ENCODE measurements at regions not wholly inside any gene's neighbourhood (a gene's known extent, or its start where the extent isn't known, plus 50 kb on each side); places are given as distances from the start of the nearest gene placed in this dataset.

GRCh38 chr12:131550121-131550520 is 160.8 kb upstream of the SFSWAP start:
- ATAC-seq: no peak
- Histone ChIP-seq H3K4me3 (ENCODE audit: low read length) (no peak overlapping the region), H3K4me1 (ENCODE audit: control insufficient read depth, insufficient read depth, low read length) (no peaks in the 10 kb centered on the region), H3K27ac (ENCODE audit: low read length) (no peak overlapping the region), H3K27me3 (ENCODE audit: control insufficient read depth, insufficient read depth) (no peaks in the 10 kb centered on the region), H3K9me3 (ENCODE audit: control insufficient read depth, low read length) (no peaks in the 10 kb centered on the region)
- intact Hi-C loops (cut with DNase I): no loop called here
- WGBS: 69% methylated on average over 5 of the region's 5 CpGs
- DNase-seq: no peak

- Histone ChIP-seq H3K27ac (ENCODE audit: low read length) (no peak overlapping the region), H3K4me1 (ENCODE audit: control insufficient read depth, insufficient read depth, low read length) (no peaks in the 10 kb centered on the region), H3K9me3 (ENCODE audit: control insufficient read depth, low read length) (no peaks in the 10 kb centered on the region), H3K27me3 (ENCODE audit: control insufficient read depth, insufficient read depth) (no peaks in the 10 kb centered on the region), H3K4me3 (ENCODE audit: low read length) (no peak overlapping the region)
- intact Hi-C loops (cut with DNase I): no loop called here
- DNase-seq (no peak), ATAC-seq (no peak)
- 84% methylated on average over 15 of the region's 15 CpGs for WGBS
Measured at GRCh38 chr12:131551675-131552491, 159.0 kb upstream of the SFSWAP start.

GRCh38 chr12:131552492-131552863 is 158.4 kb upstream of the SFSWAP start:
- no peak overlapping the region for H3K27ac ChIP-seq (ENCODE audit: low read length)
- H3K4me3 ChIP-seq (ENCODE audit: low read length): no peak overlapping the region
- H3K27me3 ChIP-seq (ENCODE audit: control insufficient read depth, insufficient read depth): no peaks in the 10 kb centered on the region
- intact Hi-C loops (cut with DNase I): no loop called here
- 71% methylated on average over 2 of the region's 2 CpGs for WGBS
- H3K4me1 ChIP-seq (ENCODE audit: control insufficient read depth, insufficient read depth, low read length): no peaks in the 10 kb centered on the region
- H3K9me3 ChIP-seq (ENCODE audit: control insufficient read depth, low read length): no peaks in the 10 kb centered on the region
- DNase-seq (no peak), ATAC-seq (no peak)

- Histone ChIP-seq H3K27me3 (ENCODE audit: control insufficient read depth, insufficient read depth) (no peaks in the 10 kb centered on the region), H3K27ac (ENCODE audit: low read length) (no peak overlapping the region), H3K4me3 (ENCODE audit: low read length) (no peak overlapping the region), H3K9me3 (ENCODE audit: control insufficient read depth, low read length) (no peaks in the 10 kb centered on the region), H3K4me1 (ENCODE audit: control insufficient read depth, insufficient read depth, low read length) (no peaks in the 10 kb centered on the region)
- no peak for DNase-seq
- ATAC-seq: no peak
- 76% methylated on average over 6 of the region's 6 CpGs for WGBS
- intact Hi-C loops (cut with DNase I): no loop called here
Measured at GRCh38 chr12:131553096-131553777, 157.7 kb upstream of the SFSWAP start.

GRCh38 chr12:131555197-131555846 is 155.6 kb upstream of the SFSWAP start:
- ATAC-seq: no peak
- intact Hi-C loops (cut with DNase I): no loop called here
- Histone ChIP-seq H3K27ac (ENCODE audit: low read length) (no peak overlapping the region), H3K4me3 (ENCODE audit: low read length) (no peak overlapping the region), H3K9me3 (ENCODE audit: control insufficient read depth, low read length) (no peaks in the 10 kb centered on the region), H3K4me1 (ENCODE audit: control insufficient read depth, insufficient read depth, low read length) (no peaks in the 10 kb centered on the region), H3K27me3 (ENCODE audit: control insufficient read depth, insufficient read depth) (no peaks in the 10 kb centered on the region)
- DNase-seq: no peak
- 77% methylated on average over 18 of the region's 18 CpGs for WGBS

- 76% methylated on average over 13 of the region's 13 CpGs for WGBS
- no peaks in the 10 kb centered on the region for H3K9me3 ChIP-seq (ENCODE audit: control insufficient read depth, low read length)
- H3K4me1 ChIP-seq (ENCODE audit: control insufficient read depth, insufficient read depth, low read length): no peaks in the 10 kb centered on the region
- DNase-seq (no peak), ATAC-seq (no peak)
- H3K27ac ChIP-seq (ENCODE audit: low read length): no peak overlapping the region
- H3K27me3 ChIP-seq (ENCODE audit: control insufficient read depth, insufficient read depth): no peaks in the 10 kb centered on the region
- intact Hi-C loops (cut with DNase I): no loop called here
- H3K4me3 ChIP-seq (ENCODE audit: low read length): no peak overlapping the region
Measured at GRCh38 chr12:131555866-131556265, 155.0 kb upstream of the SFSWAP start.

- 76% methylated on average over 18 of the region's 18 CpGs for WGBS
- no peaks in the 10 kb centered on the region for H3K27me3 ChIP-seq (ENCODE audit: control insufficient read depth, insufficient read depth)
- H3K9me3 ChIP-seq (ENCODE audit: control insufficient read depth, low read length): no peaks in the 10 kb centered on the region
- DNase-seq: no peak
- no peaks in the 10 kb centered on the region for H3K4me1 ChIP-seq (ENCODE audit: control insufficient read depth, insufficient read depth, low read length)
- intact Hi-C loops (cut with DNase I): no loop called here
- H3K27ac ChIP-seq (ENCODE audit: low read length): no peak overlapping the region
- ATAC-seq: no peak
- H3K4me3 ChIP-seq (ENCODE audit: low read length): no peak overlapping the region
Measured at GRCh38 chr12:131557078-131557709, 153.7 kb upstream of the SFSWAP start.

GRCh38 chr12:131559517-131560516 is 151.1 kb upstream of the SFSWAP start:
- ATAC-seq (no peak), DNase-seq (no peak)
- no peak overlapping the region for H3K4me3 ChIP-seq (ENCODE audit: low read length)
- no peaks in the 10 kb centered on the region for H3K9me3 ChIP-seq (ENCODE audit: control insufficient read depth, low read length)
- no peaks in the 10 kb centered on the region for H3K27me3 ChIP-seq (ENCODE audit: control insufficient read depth, insufficient read depth)
- WGBS: 81% methylated on average over 16 of the region's 17 CpGs
- no peaks in the 10 kb centered on the region for H3K4me1 ChIP-seq (ENCODE audit: control insufficient read depth, insufficient read depth, low read length)
- H3K27ac ChIP-seq (ENCODE audit: low read length): no peak overlapping the region
- intact Hi-C loops (cut with DNase I): no loop called here

- H3K27me3 ChIP-seq (ENCODE audit: control insufficient read depth, insufficient read depth): no peaks in the 10 kb centered on the region
- H3K9me3 ChIP-seq (ENCODE audit: control insufficient read depth, low read length): no peaks in the 10 kb centered on the region
- no peaks in the 10 kb centered on the region for H3K4me1 ChIP-seq (ENCODE audit: control insufficient read depth, insufficient read depth, low read length)
- WGBS: 75% methylated on average over 5 of the region's 5 CpGs
- ATAC-seq (no peak), DNase-seq (no peak)
- intact Hi-C loops (cut with DNase I): no loop called here
- no peak overlapping the region for H3K27ac ChIP-seq (ENCODE audit: low read length)
- H3K4me3 ChIP-seq (ENCODE audit: low read length): no peak overlapping the region
Measured at GRCh38 chr12:131561051-131561450, 149.8 kb upstream of the SFSWAP start.

GRCh38 chr12:131561891-131562684 is 148.8 kb upstream of the SFSWAP start:
- intact Hi-C loops (cut with DNase I): no loop called here
- ATAC-seq: no peak
- Histone ChIP-seq H3K9me3 (ENCODE audit: control insufficient read depth, low read length) (no peaks in the 10 kb centered on the region), H3K27ac (ENCODE audit: low read length) (no peak overlapping the region), H3K4me3 (ENCODE audit: low read length) (no peak overlapping the region), H3K4me1 (ENCODE audit: control insufficient read depth, insufficient read depth, low read length) (no peaks in the 10 kb centered on the region), H3K27me3 (ENCODE audit: control insufficient read depth, insufficient read depth) (no peaks in the 10 kb centered on the region)
- WGBS: 71% methylated on average over 9 of the region's 9 CpGs
- no peak for DNase-seq
